Liver (tissue), 1 donor: ENCODE measurements at regions not wholly inside any gene's neighbourhood (a gene's known extent, or its start where the extent isn't known, plus 50 kb on each side); places are given as distances from the start of the nearest gene placed in this dataset.

Experiments
- HNF4G ChIP-seq: IDR thresholded peaks from 2 replicates; pipeline ENCODE4 v1.6.1; 2016; ENCODE audit warnings: antibody characterized with exemption
- TAF1 ChIP-seq: conservative IDR thresholded peaks from 2 replicates; pipeline ENCODE4 v1.6.1; 2016; ENCODE audit warnings: antibody characterized with exemption, mild to moderate bottlenecking
- TF ChIP-seq, protein P1 (sequence below): IDR thresholded peaks from 2 replicates; pipeline ENCODE4 v1.6.1; 2016; ENCODE audit warnings: antibody characterized with exemption
- donor health status: healthy.

DNA sequence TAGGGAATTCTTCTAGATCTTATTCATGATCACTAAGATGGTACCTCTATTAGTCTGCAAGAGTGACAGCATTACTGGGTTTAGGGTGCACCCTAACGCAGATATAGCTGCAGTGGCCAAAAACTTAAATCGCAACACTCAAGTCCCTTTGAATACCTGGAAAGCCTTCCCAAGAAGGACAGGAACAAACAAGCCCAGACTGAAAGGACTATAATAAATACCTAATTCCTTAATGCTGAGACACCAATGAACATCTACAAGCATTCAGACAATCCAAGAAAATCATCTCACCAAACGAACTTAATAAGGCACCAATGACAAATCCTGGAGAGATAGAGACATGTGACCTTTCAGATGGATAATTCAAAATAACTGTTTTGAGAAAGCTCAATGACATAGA is 74.9 kb upstream of the PDHA2 start:
- TF ChIP-seq, protein P1, sequence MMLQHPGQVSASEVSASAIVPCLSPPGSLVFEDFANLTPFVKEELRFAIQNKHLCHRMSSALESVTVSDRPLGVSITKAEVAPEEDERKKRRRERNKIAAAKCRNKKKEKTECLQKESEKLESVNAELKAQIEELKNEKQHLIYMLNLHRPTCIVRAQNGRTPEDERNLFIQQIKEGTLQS, result no peak
- TF ChIP-seq TAF1 (no peak), HNF4G (no peak)
